Spinal cord (tissue), 9 donors: ENCODE measurements at regions not wholly inside any gene's neighbourhood (a gene's known extent, or its start where the extent isn't known, plus 50 kb on each side); places are given as distances from the start of the nearest gene placed in this dataset.
"Not testable (repeated sequence)": the region's sequence is repeated elsewhere in the genome, so short reads cannot be mapped to it uniquely, and the experiment has no call there.

Experiments
- DNase-seq, 6 donors: peaks; one replicate each; pipeline versions ENCODE4 v3.0.0 to v3.0.0-alpha.2; 2013 to 2015; ENCODE audit warnings: low spot score in 6 of 6, low read depth in 4 of 6
- H3K27ac ChIP-seq: one replicate; pipeline ENCODE4 v1.5.1; 2013; ENCODE audit warnings: low read depth, low read length, control low read depth
- H3K27me3 ChIP-seq: one replicate; pipeline ENCODE4 v1.6.1; 2013; ENCODE audit warnings: low read length; ENCODE audit not compliant: control insufficient read depth, insufficient read depth
- H3K36me3 ChIP-seq: one replicate; pipeline ENCODE4 v1.6.1; 2013; ENCODE audit warnings: low read length; ENCODE audit not compliant: control insufficient read depth, insufficient read depth
- H3K4me1 ChIP-seq: one replicate; pipeline ENCODE4 v1.6.1; 2013; ENCODE audit warnings: low read length; ENCODE audit not compliant: control insufficient read depth, insufficient read depth
- H3K4me3 ChIP-seq: one replicate; pipeline ENCODE4 v1.5.1; 2013; ENCODE audit warnings: low read depth, low read length, control low read depth
- H3K9me3 ChIP-seq: one replicate; pipeline ENCODE4 v1.6.1; 2013; ENCODE audit warnings: low read length; ENCODE audit not compliant: control insufficient read depth, insufficient read depth
- WGBS: methylation state at CpG from one replicate; pipeline ENCODE4 v1.1.5; 2013; ENCODE audit warnings: missing lambda C conversion rate; ENCODE audit not compliant: insufficient coverage; 5-methylcytosine and 5-hydroxymethylcytosine counted together
- donor health status: healthy.

GRCh38 chr2:47694451-47694850 is 88.5 kb upstream of the MSH6 start:
- H3K4me1 ChIP-seq, H3K4me3 ChIP-seq, H3K27me3 ChIP-seq, DNase-seq, H3K9me3 ChIP-seq, H3K36me3 ChIP-seq, H3K27ac ChIP-seq: not testable (repeated sequence)
- WGBS, result 97% methylated on average over 5 of the region's 13 CpGs

GRCh38 chr2:47690706-47691325 is 92.1 kb upstream of the MSH6 start:
- not testable (repeated sequence) for DNase-seq, H3K27ac ChIP-seq, H3K9me3 ChIP-seq, H3K4me1 ChIP-seq, H3K36me3 ChIP-seq, H3K4me3 ChIP-seq, H3K27me3 ChIP-seq
- WGBS, result 96% methylated on average over 15 of the region's 44 CpGs

GRCh38 chr2:47690132-47690531 is 92.8 kb upstream of the MSH6 start:
- H3K4me3 ChIP-seq, result no peak overlapping the region
- H3K36me3 ChIP-seq, result no peaks in the 10 kb centered on the region
- no peaks in the 10 kb centered on the region for H3K27me3 ChIP-seq
- DNase-seq, result no peak
- WGBS, result 80% methylated on average over 1 of the region's 2 CpGs
- no peak overlapping the region for H3K27ac ChIP-seq
- no peaks in the 10 kb centered on the region for H3K9me3 ChIP-seq
- H3K4me1 ChIP-seq, result no peaks in the 10 kb centered on the region

- H3K4me3 ChIP-seq, H3K27ac ChIP-seq, H3K9me3 ChIP-seq, H3K4me1 ChIP-seq, DNase-seq, H3K36me3 ChIP-seq, H3K27me3 ChIP-seq: not testable (repeated sequence)
- WGBS, result no CpG with 5 or more reads among the region's 4 CpGs
Observed at GRCh38 chr2:47689118-47689517, 93.8 kb upstream of the MSH6 start.

DNA sequence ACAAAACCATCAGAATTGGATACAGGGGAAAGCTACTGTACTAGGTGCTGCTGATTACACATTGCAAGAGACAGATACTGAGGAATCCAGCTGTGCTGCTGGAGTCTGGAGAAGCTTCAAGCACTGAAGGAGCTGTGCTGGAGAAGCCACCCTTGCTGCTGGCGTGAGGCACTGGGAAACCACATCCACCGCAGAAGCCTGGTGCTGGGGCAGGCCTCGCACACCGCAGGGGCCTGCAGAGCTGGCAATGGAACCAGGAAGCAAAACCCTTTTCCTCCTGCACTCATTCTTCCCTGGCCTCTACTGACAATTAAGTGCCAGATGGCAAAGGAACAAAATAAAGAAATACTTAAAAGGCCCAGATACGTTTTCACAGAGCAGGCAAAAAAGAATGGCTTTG is 94.4 kb upstream of the MSH6 start:
- Histone ChIP-seq H3K4me1 (no peaks in the 10 kb centered on the region), H3K36me3 (no peaks in the 10 kb centered on the region), H3K27ac (no peak overlapping the region), H3K4me3 (no peak overlapping the region), H3K27me3 (no peaks in the 10 kb centered on the region), H3K9me3 (no peaks in the 10 kb centered on the region)
- DNase-seq, result no peak
- WGBS, result 52% methylated on average over 5 of the region's 5 CpGs

DNA sequence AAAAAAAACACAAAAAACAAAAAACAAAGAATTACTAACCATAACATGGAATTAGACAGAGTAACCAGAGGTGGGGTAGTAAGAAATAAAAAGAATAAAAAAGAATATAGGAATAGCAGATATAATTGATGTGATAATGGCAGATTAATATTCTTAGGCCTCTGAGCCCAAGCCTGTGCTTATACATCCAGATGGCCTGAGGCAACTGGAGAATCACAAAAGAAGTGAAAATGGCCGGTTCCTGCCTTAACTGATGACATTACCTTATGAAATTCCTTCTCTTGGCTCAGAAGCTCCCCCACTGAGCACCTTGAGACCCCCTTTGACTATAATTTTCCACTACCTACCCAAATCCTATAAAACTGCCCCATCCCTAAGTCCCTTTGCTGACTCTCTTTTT is 95.1 kb upstream of the MSH6 start:
- Histone ChIP-seq H3K36me3 (no peaks in the 10 kb centered on the region), H3K27me3 (no peaks in the 10 kb centered on the region), H3K4me1 (no peaks in the 10 kb centered on the region), H3K4me3 (no peak overlapping the region), H3K9me3 (no peaks in the 10 kb centered on the region), H3K27ac (no peak overlapping the region)
- DNase-seq, result no peak
- WGBS, result 94% methylated on average over 1 of the region's 1 CpG

GRCh38 chr2:47686018-47686417 is 96.9 kb upstream of the MSH6 start:
- no peak for DNase-seq
- no peaks in the 10 kb centered on the region for H3K4me1 ChIP-seq

GRCh38 chr2:47682216-47682749 is 100.7 kb upstream of the MSH6 start:
- DNase-seq, result no peak
- no peaks in the 10 kb centered on the region for H3K4me1 ChIP-seq
- H3K9me3 ChIP-seq, result no peaks in the 10 kb centered on the region
- no peak overlapping the region for H3K4me3 ChIP-seq
- no peak overlapping the region for H3K27ac ChIP-seq
- 96% methylated on average over 6 of the region's 8 CpGs for WGBS
- no peaks in the 10 kb centered on the region for H3K36me3 ChIP-seq
- H3K27me3 ChIP-seq, result no peaks in the 10 kb centered on the region

More at GRCh38 chr2:47686018-47686417, 96.9 kb upstream of the MSH6 start:
- Histone ChIP-seq H3K27me3 (no peaks in the 10 kb centered on the region), H3K9me3 (no peaks in the 10 kb centered on the region), H3K4me3 (no peak overlapping the region), H3K36me3 (no peaks in the 10 kb centered on the region), H3K27ac (no peak overlapping the region)
- 93% methylated on average over 5 of the region's 5 CpGs for WGBS

DNA sequence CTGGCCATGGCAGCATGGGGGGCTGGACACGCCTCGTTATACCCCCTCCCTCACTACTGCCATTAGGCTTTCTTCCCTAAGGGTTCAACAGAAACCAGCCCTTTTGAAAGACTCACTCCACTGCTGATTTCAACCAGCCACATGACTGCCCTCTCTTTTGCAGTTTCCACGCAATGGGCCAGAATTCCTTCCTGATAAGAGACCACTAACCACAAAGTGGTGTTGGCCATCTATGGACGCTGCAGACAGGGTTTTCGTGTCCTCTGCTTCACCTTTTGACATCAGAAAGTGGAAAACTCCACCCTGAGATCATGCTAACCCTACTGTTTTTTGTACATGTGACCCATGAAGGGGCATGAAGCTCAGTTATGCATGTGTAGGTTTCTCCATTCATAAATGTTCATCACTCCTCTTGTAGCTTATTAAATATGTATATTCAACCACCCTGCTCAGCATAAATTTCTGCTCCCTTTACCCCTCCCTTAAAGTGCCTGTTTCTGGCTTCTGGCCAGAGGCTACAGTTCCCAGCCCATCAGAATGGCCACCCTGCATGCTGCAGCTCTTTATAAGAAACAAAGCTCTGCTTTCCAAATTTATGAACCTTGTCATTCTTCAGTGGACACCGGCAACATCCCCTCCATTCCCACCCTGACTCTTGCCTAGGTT is 105.6 kb upstream of the KCNK12 start:
- DNase-seq, result no peak
- H3K36me3 ChIP-seq, result no peaks in the 10 kb centered on the region
- H3K4me1 ChIP-seq, result no peaks in the 10 kb centered on the region
- no peaks in the 10 kb centered on the region for H3K9me3 ChIP-seq
- H3K27ac ChIP-seq, result no peak overlapping the region
- no peak overlapping the region for H3K4me3 ChIP-seq
- H3K27me3 ChIP-seq, result no peaks in the 10 kb centered on the region
- WGBS, result 83% methylated on average over 4 of the region's 6 CpGs

GRCh38 chr2:47675196-47675825 is 104.5 kb upstream of the KCNK12 start:
- Histone ChIP-seq H3K4me1 (no peaks in the 10 kb centered on the region), H3K27ac (no peak overlapping the region), H3K4me3 (no peak overlapping the region), H3K27me3 (no peaks in the 10 kb centered on the region), H3K9me3 (no peaks in the 10 kb centered on the region), H3K36me3 (no peaks in the 10 kb centered on the region)
- DNase-seq, result no peak
- 93% methylated on average over 2 of the region's 2 CpGs for WGBS
